Stomach (tissue), 8 donors: ENCODE measurements at regions not wholly inside any gene's neighbourhood (a gene's known extent, or its start where the extent isn't known, plus 50 kb on each side); places are given as distances from the start of the nearest gene placed in this dataset.
A peak's percentile ranks its signal among the peaks of the same experiment; 100 is the strongest.

Source experiments
- DNase-seq, 2 donors: peaks; one replicate each; pipeline versions ENCODE4 v3.0.0 to v3.0.0-alpha.2; 2013 to 2019
- H3K27ac ChIP-seq, 5 donors: fragments of 200-600 bp in 4 of 5; sonication (generic) in 4 of 5; one replicate each; pipeline ENCODE4 v1.5.1; 2013 to 2019; ENCODE audit warnings: mild to moderate bottlenecking in 1 of 5, moderate library complexity in 1 of 5
- H3K27me3 ChIP-seq, 3 donors: fragments of 200-600 bp; sonication (generic); one replicate each; pipeline ENCODE4 v1.5.1; 2017 to 2019; ENCODE audit warnings: mixed run types in 1 of 3
- H3K36me3 ChIP-seq, 4 donors: fragments of 200-600 bp; sonication (generic); 1 replicate in 3 of 4; 2 replicates in 1 of 4; pipeline ENCODE4 v1.5.1; 2016 to 2019
- H3K4me1 ChIP-seq, 4 donors: fragments of 200-600 bp; sonication (generic); one replicate each; pipeline ENCODE4 v1.5.1; 2016 to 2019
- H3K4me3 ChIP-seq, 4 donors: fragments of 200-600 bp; sonication (generic) in 3 of 4; one replicate each; pipeline ENCODE4 v1.5.1; 2016 to 2019; ENCODE audit warnings: mild to moderate bottlenecking in 1 of 4
- H3K9me3 ChIP-seq, 4 donors: fragments of 200-600 bp; sonication (generic); one replicate each; pipeline ENCODE4 v1.5.1; 2016 to 2019
- EP300 ChIP-seq: sonication (generic); formaldehyde crosslinking; IDR thresholded peaks from one replicate; pipeline ENCODE4 v1.6.1; 2017; ENCODE audit warnings: antibody characterized with exemption
- POLR2A ChIP-seq, 4 donors: fragments of 450-650 bp; IDR thresholded peaks; one replicate each; pipeline ENCODE4 v1.6.1; 2016; ENCODE audit warnings: antibody characterized with exemption in 4 of 4, control low read depth in 2 of 4, mild to moderate bottlenecking in 1 of 4, moderate library complexity in 1 of 4
- POLR2AphosphoS5 ChIP-seq, 3 donors: sonication (generic); formaldehyde crosslinking; IDR thresholded peaks; one replicate each; pipeline ENCODE4 v1.6.1; 2016; ENCODE audit warnings: antibody characterized with exemption in 3 of 3
- WGBS, 5 donors: extraction: QIAGEN DNeasy Blood & Tissue Kit in 3 of 5; methylation state at CpG; one replicate each; pipeline versions ENCODE4 v1.1.5 to v1.1.7; 2013 to 2018; 5-methylcytosine and 5-hydroxymethylcytosine counted together
- intact Hi-C: fragments of 100-400 bp; cut with DNase I; formaldehyde crosslinking; loops from one replicate; pipeline ENCODE4 v1.15.1; 2023; ENCODE audit warnings: low total_unique reads
- TF ChIP-seq, protein P1 (sequence below), 7 experiments: fragments of 450-650 bp in 4 of 7; fragments of 200-600 bp in 3 of 7; sonication (generic) in 3 of 7; IDR thresholded peaks; one replicate each; pipeline ENCODE4 v1.5.1; 2016 to 2019; ENCODE audit warnings: antibody characterized with exemption in 7 of 7, control low read depth in 2 of 7, mild to moderate bottlenecking in 1 of 7
- donor health status: healthy with polysubstance abuse.
- donor health status: Bipolar disorder and iron deficiency.
- donor health status: healthy.

DNA sequence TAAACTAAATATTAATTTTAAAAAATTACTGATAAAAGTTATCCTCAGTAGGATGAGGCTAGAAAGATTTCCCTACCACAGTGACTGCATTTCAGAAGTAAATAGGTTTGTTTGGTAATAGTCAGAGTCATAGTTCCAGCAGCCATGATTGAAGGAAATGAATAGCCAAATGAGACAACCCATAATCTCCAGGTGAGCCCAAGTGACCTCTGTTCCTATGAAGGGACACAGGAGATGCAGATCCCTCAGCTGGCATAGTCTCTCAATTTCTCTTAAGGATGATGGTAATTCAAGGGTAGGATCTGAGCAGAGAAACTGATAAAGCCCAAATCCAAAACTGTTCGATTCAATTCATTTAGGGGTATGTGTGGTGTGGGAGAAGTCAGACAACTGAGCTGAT lies 461.8 kb downstream of the RAP2B start:
- Histone ChIP-seq H3K27me3 (no peaks in the 10 kb centered on the region), H3K27ac (no peak overlapping the region), H3K4me3 (no peak overlapping the region), H3K4me1 (no peaks in the 10 kb centered on the region), H3K36me3 (no peaks in the 10 kb centered on the region), H3K9me3 (peaks cover 0 to 6% (median 2%) of the 10 kb centered on the region in 4 donors)
- DNase-seq, result no peak
- WGBS, 5 donors, result 75 to 89% (median 88%) methylated on average over 1 of the region's 1 CpG
- intact Hi-C loops, result no loop called here
- TF ChIP-seq POLR2AphosphoS5 (IDR thresholded peaks at IDR 0.05) (no peak), POLR2A (IDR thresholded peaks at IDR 0.05) (no peak), EP300 (no peak)
- TF ChIP-seq, protein P1, sequence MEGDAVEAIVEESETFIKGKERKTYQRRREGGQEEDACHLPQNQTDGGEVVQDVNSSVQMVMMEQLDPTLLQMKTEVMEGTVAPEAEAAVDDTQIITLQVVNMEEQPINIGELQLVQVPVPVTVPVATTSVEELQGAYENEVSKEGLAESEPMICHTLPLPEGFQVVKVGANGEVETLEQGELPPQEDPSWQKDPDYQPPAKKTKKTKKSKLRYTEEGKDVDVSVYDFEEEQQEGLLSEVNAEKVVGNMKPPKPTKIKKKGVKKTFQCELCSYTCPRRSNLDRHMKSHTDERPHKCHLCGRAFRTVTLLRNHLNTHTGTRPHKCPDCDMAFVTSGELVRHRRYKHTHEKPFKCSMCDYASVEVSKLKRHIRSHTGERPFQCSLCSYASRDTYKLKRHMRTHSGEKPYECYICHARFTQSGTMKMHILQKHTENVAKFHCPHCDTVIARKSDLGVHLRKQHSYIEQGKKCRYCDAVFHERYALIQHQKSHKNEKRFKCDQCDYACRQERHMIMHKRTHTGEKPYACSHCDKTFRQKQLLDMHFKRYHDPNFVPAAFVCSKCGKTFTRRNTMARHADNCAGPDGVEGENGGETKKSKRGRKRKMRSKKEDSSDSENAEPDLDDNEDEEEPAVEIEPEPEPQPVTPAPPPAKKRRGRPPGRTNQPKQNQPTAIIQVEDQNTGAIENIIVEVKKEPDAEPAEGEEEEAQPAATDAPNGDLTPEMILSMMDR (IDR thresholded peaks at IDR 0.05), result no peak

DNA sequence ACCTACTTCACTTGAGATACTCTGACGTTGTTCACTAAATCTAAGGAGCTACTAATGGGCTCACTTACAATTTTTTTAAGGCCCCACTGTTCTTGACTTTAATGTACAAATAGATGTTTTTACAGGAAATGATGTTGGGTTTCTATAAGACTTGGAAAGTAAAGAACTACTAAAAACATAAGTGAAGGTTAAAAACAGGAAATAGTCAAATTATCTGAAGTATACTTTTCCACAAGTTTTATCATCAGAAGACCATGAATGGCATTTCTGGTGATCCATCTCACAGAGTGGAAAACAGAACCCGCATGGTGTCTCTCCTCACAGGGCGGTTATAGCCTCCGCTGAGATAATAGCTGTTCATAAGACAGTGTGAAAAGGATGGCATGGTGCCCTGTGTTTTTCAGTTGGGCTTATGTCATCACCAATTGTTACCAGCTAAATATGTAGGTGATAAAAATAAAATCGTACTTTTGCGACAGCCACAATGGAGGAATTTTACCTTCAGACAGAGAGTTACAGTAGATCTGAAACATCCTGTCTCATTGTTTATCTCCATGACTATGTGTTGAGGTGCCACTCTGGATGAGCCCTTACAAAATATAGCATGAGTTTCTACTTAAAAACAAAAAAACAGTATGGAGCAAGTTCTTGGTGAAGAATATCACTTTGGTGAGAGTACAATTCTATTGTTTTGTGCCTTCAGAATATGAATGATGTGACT lies 462.4 kb downstream of the RAP2B start:
- TF ChIP-seq EP300 (no peak), POLR2A (IDR thresholded peaks at IDR 0.05) (no peak), POLR2AphosphoS5 (IDR thresholded peaks at IDR 0.05) (no peak)
- WGBS, 5 donors, result 76 to 86% (median 81%) methylated on average over 6 of the region's 6 CpGs
- H3K4me1 ChIP-seq, result no peaks in the 10 kb centered on the region

DNA sequence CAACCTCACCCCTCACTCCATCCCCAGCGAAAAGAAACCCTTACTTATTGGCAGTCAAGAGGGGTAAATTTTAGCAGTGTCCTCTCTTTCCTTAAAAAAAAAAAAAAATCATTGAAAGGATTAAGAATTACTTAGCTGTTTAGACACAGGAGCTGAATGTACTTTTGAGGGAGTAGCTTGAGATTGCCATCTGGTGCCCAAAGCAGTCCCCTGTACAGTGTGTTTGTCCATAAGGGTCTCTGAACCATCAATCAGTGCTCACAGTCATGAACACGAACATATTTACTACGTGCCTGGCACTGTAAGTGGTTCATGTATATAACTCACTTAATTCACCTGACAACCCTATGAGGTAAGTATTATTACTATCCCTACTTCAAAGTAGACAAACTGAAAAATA lies 463.5 kb downstream of the RAP2B start:
- H3K36me3 ChIP-seq, result no peaks in the 10 kb centered on the region
- no peaks in the 10 kb centered on the region for H3K4me1 ChIP-seq
- no peak overlapping the region for H3K4me3 ChIP-seq
- DNase-seq, result no peak
- no peak overlapping the region for H3K27ac ChIP-seq
- intact Hi-C loops, result no loop called here
- H3K9me3 ChIP-seq, result peaks cover 0 to 6% (median under 1%) of the 10 kb centered on the region in 4 donors
- no peak for TF ChIP-seq POLR2A (IDR thresholded peaks at IDR 0.05)
- TF ChIP-seq POLR2AphosphoS5 (IDR thresholded peaks at IDR 0.05), result no peak
- TF ChIP-seq EP300, result no peak
- TF ChIP-seq, protein P1 (IDR thresholded peaks at IDR 0.05), result no peak
- 47 to 70% (median 61%) methylated on average over 3 of the region's 3 CpGs for WGBS, 5 donors
- H3K27me3 ChIP-seq, result no peaks in the 10 kb centered on the region

More for the DNA sequence above, 462.4 kb downstream of the RAP2B start:
- Histone ChIP-seq H3K36me3 (no peaks in the 10 kb centered on the region), H3K27ac (no peak overlapping the region), H3K27me3 (no peaks in the 10 kb centered on the region), H3K4me3 (no peak overlapping the region), H3K9me3 (peaks cover 0 to 6% (median 2%) of the 10 kb centered on the region in 4 donors)
- DNase-seq, result no peak
- intact Hi-C loops, result no loop called here

DNA sequence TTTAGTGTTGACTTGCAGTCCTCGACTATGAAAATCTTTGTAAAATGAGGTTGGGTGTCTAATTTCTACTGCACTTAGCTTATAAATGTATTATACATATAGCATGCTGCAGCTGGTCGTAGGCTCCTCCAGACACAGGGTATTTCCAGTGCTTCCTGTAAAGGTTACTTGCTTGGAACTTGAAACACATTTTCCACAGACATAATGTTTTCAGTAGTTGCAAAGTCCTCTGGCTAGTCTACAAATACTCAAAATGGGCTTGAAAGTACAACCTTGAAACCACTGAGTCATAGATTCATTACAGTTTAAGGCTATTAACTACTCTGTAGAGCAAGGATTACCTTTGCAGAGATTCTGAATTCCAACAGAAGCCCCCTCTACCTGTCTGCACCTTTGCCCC lies 464.1 kb downstream of the RAP2B start:
- H3K4me3 ChIP-seq, result no peak overlapping the region
- no peak for DNase-seq
- H3K27me3 ChIP-seq, result no peaks in the 10 kb centered on the region
- intact Hi-C loops, result no loop called here
- H3K27ac ChIP-seq, result no peak overlapping the region
- no peak for TF ChIP-seq EP300
- TF ChIP-seq, protein P1 (IDR thresholded peaks at IDR 0.05), result no peak
- no peak for TF ChIP-seq POLR2AphosphoS5 (IDR thresholded peaks at IDR 0.05)
- TF ChIP-seq POLR2A (IDR thresholded peaks at IDR 0.05), result no peak
- no peaks in the 10 kb centered on the region for H3K4me1 ChIP-seq
- no peaks in the 10 kb centered on the region for H3K9me3 ChIP-seq
- WGBS, 5 donors, result 70 to 83% (median 76%) methylated on average over 2 of the region's 2 CpGs
- no peaks in the 10 kb centered on the region for H3K36me3 ChIP-seq

DNA sequence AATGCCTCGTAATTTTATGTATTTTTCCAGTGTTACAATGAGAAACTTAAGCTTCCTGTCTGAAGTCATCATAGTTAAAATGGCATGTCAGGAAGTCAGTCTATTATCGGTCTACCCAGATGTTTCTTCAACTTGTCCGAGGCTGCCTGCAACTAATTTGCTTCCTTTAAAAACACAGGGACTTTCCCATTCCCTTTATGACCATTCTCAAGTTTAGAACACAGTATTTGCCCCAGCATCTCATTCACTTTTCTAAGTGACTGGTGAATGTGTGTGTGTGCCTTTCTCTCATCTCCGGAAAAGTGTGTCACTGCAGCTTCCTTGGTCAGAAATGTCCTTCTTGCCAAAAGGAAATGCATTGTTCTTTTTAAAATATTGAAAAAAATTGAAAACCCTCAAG lies 466.6 kb downstream of the RAP2B start:
- WGBS, 5 donors, result 52 to 63% (median 60%) methylated on average over 4 of the region's 4 CpGs
- H3K4me1 ChIP-seq, result no peaks in the 10 kb centered on the region
- no peaks in the 10 kb centered on the region for H3K36me3 ChIP-seq
- intact Hi-C loops, result no loop called here
- peak in 1 of 2 donors; percentile 30 for DNase-seq
- H3K27ac ChIP-seq, result no peak overlapping the region
- no peak overlapping the region for H3K4me3 ChIP-seq
- H3K9me3 ChIP-seq, result no peaks in the 10 kb centered on the region
- H3K27me3 ChIP-seq, result no peaks in the 10 kb centered on the region
- TF ChIP-seq EP300, result no peak
- no peak for TF ChIP-seq POLR2AphosphoS5 (IDR thresholded peaks at IDR 0.05)
- TF ChIP-seq, protein P1 (IDR thresholded peaks at IDR 0.05), result no peak
